ENCODE measurements at regions not wholly inside any gene's neighbourhood (a gene's known extent, or its start where the extent isn't known, plus 50 kb on each side); places are given as distances from the start of the nearest gene placed in this dataset.

- DNase-seq (ENCODE audit: extremely low read depth in 1 of 2, low read depth in 1 of 2): no peak
Measured at GRCh38 chr16:85335584-85336491, 223.6 kb upstream of the CIBAR2 start.

- no peak for DNase-seq (ENCODE audit: extremely low read depth in 1 of 2, low read depth in 1 of 2)
Measured at GRCh38 chr16:85337910-85338637, 225.8 kb upstream of the CIBAR2 start.

GRCh38 chr16:85338638-85338982 is 226.3 kb upstream of the CIBAR2 start:
- DNase-seq (ENCODE audit: extremely low read depth in 1 of 2, low read depth in 1 of 2): no peak

GRCh38 chr16:85338989-85339685 is 226.9 kb upstream of the CIBAR2 start:
- DNase-seq (ENCODE audit: extremely low read depth in 1 of 2, low read depth in 1 of 2): no peak

GRCh38 chr16:85341972-85342695 is 229.9 kb upstream of the CIBAR2 start:
- no peak for DNase-seq (ENCODE audit: extremely low read depth in 1 of 2, low read depth in 1 of 2)

GRCh38 chr16:85344502-85345128 is 232.3 kb upstream of the CIBAR2 start:
- DNase-seq (ENCODE audit: extremely low read depth in 1 of 2, low read depth in 1 of 2): no peak

- DNase-seq (ENCODE audit: extremely low read depth in 1 of 2, low read depth in 1 of 2): no peak
Measured at GRCh38 chr16:85345129-85345639, 232.9 kb upstream of the CIBAR2 start.

GRCh38 chr16:85346404-85347212 is 234.3 kb upstream of the CIBAR2 start:
- DNase-seq (ENCODE audit: extremely low read depth in 1 of 2, low read depth in 1 of 2): no peak

GRCh38 chr16:85347213-85347591 is 234.9 kb upstream of the CIBAR2 start:
- no peak for DNase-seq (ENCODE audit: extremely low read depth in 1 of 2, low read depth in 1 of 2)

GRCh38 chr16:85348065-85348840 is 236.0 kb upstream of the CIBAR2 start:
- no peak for DNase-seq (ENCODE audit: extremely low read depth in 1 of 2, low read depth in 1 of 2)

- no peak for DNase-seq (ENCODE audit: extremely low read depth in 1 of 2, low read depth in 1 of 2)
Measured at GRCh38 chr16:85348911-85349334, 236.7 kb upstream of the CIBAR2 start.

- DNase-seq (ENCODE audit: extremely low read depth in 1 of 2, low read depth in 1 of 2): no peak
Measured at GRCh38 chr16:85349365-85350145, 237.3 kb upstream of the CIBAR2 start.

GRCh38 chr16:85350146-85350728 is 238.0 kb upstream of the CIBAR2 start:
- no peak for DNase-seq (ENCODE audit: extremely low read depth in 1 of 2, low read depth in 1 of 2)

GRCh38 chr16:85350973-85351372 is 238.7 kb upstream of the CIBAR2 start:
- DNase-seq (ENCODE audit: extremely low read depth in 1 of 2, low read depth in 1 of 2): no peak

- no peak for DNase-seq (ENCODE audit: extremely low read depth in 1 of 2, low read depth in 1 of 2)
Measured at GRCh38 chr16:85353013-85353412, 240.7 kb upstream of the CIBAR2 start.

- no peak for DNase-seq (ENCODE audit: extremely low read depth in 1 of 2, low read depth in 1 of 2)
Measured at GRCh38 chr16:85353839-85354685, 241.8 kb upstream of the CIBAR2 start.
